Choroid plexus epithelial cell (primary cell): ENCODE measurements at regions not wholly inside any gene's neighbourhood (a gene's known extent, or its start where the extent isn't known, plus 50 kb on each side); places are given as distances from the start of the nearest gene placed in this dataset.
"Not testable (repeated sequence)": the region's sequence is repeated elsewhere in the genome, so short reads cannot be mapped to it uniquely, and the experiment has no call there.

Source experiments
- DNase-seq: peaks from one replicate; pipeline ENCODE4 v3.0.0-alpha.2; 2010; ENCODE audit warnings: low read depth
- H3K4me3 ChIP-seq: 2 replicates; pipeline ENCODE4 v1.5.1; 2011; ENCODE audit warnings: low read depth, mild to moderate bottlenecking, control low read depth, low read length, moderate library complexity
- CTCF ChIP-seq: conservative IDR thresholded peaks from 2 replicates; pipeline ENCODE4 v1.5.1; 2011; ENCODE audit warnings: low read depth, mild to moderate bottlenecking, control low read depth, inconsistent platforms, low read length, moderate library complexity

GRCh38 chr14:65846196-65846868 is 433.8 kb downstream of the FUT8 start:
- H3K4me3 ChIP-seq = no peak overlapping the region
- no peak for TF ChIP-seq CTCF
- no peak for DNase-seq

GRCh38 chr14:65847075-65847847 is 434.7 kb downstream of the FUT8 start:
- no peak for TF ChIP-seq CTCF
- DNase-seq = no peak
- H3K4me3 ChIP-seq = no peak overlapping the region

- DNase-seq, H3K4me3 ChIP-seq: not testable (repeated sequence)
Observed at GRCh38 chr14:65847931-65848330, 435.4 kb downstream of the FUT8 start.

GRCh38 chr14:65849091-65849490 is 436.6 kb downstream of the FUT8 start:
- no peak overlapping the region for H3K4me3 ChIP-seq
- DNase-seq = no peak
- no peak for TF ChIP-seq CTCF

GRCh38 chr14:65849558-65849957 is 437.0 kb downstream of the FUT8 start:
- no peak for DNase-seq
- TF ChIP-seq CTCF = no peak
- H3K4me3 ChIP-seq = no peak overlapping the region

- no peak for DNase-seq
- no peak for TF ChIP-seq CTCF
- H3K4me3 ChIP-seq = no peak overlapping the region
Observed at GRCh38 chr14:65850429-65851135, 438.1 kb downstream of the FUT8 start.

GRCh38 chr14:65852689-65853088 is 440.2 kb downstream of the FUT8 start:
- H3K4me3 ChIP-seq = no peak overlapping the region
- DNase-seq = no peak
- TF ChIP-seq CTCF = no peak
